Right cardiac atrium (tissue), 5 donors: ENCODE measurements at regions not wholly inside any gene's neighbourhood (a gene's known extent, or its start where the extent isn't known, plus 50 kb on each side); places are given as distances from the start of the nearest gene placed in this dataset.

Source experiments
- ATAC-seq, 2 donors: fragments of 200-7000 bp; cut with Tn5 transposase; one replicate each; pipeline versions ENCODE4 v1.8.0 to v1.9.1; 2020; ENCODE audit warnings: moderate library complexity in 2 of 2, mild to moderate bottlenecking in 1 of 2
- DNase-seq, 3 donors: peaks; one replicate each; pipeline ENCODE4 v3.0.0-alpha.2; 2020
- H3K27ac ChIP-seq: one replicate; pipeline ENCODE4 v1.5.1; 2013; ENCODE audit warnings: mild to moderate bottlenecking, low read length, control low read depth, moderate library complexity
- H3K27me3 ChIP-seq: one replicate; pipeline ENCODE4 v1.6.1; 2013; ENCODE audit not compliant: control insufficient read depth, insufficient read depth
- H3K4me1 ChIP-seq: one replicate; pipeline ENCODE4 v1.6.1; 2013; ENCODE audit warnings: low read length; ENCODE audit not compliant: control insufficient read depth, insufficient read depth
- H3K4me3 ChIP-seq: one replicate; pipeline ENCODE4 v1.5.1; 2013; ENCODE audit warnings: low read length, control low read depth
- H3K9me3 ChIP-seq: one replicate; pipeline ENCODE4 v1.6.1; 2013; ENCODE audit warnings: low read length; ENCODE audit not compliant: control insufficient read depth
- WGBS: extraction: QIAGEN DNeasy Blood & Tissue Kit; methylation state at CpG from one replicate; pipeline ENCODE4 v1.1.7; 2013; 5-methylcytosine and 5-hydroxymethylcytosine counted together
- intact Hi-C, 4 donors: fragments of 100-400 bp; cut with DNase I; formaldehyde crosslinking; loops; one replicate each; pipeline versions ENCODE4 v1.11.0 to v1.14.0; 2022 to 2023
- donor health status: healthy with polysubstance abuse.
- donor health status: DM: no; HTN: yes; CAD: no.
- donor health status: DM: no; HTN: no; CAD: no.
- donor health status: DM: no; HTN: yes; CAD: no; lungs with severe emphysema.
- donor health status: DM: yes; HTN: yes; CAD: no.

- H3K4me1 ChIP-seq: no peaks in the 10 kb centered on the region
- intact Hi-C loops: no loop called here
- H3K4me3 ChIP-seq: no peak overlapping the region
- H3K27me3 ChIP-seq: no peaks in the 10 kb centered on the region
- ATAC-seq: no peak
- no peak overlapping the region for H3K27ac ChIP-seq
- no peak for DNase-seq
- H3K9me3 ChIP-seq: no peaks in the 10 kb centered on the region
- WGBS: 69% methylated on average over 9 of the region's 9 CpGs
Observed at GRCh38 chrX:16023790-16024734, 99.3 kb upstream of the GRPR start.

DNA sequence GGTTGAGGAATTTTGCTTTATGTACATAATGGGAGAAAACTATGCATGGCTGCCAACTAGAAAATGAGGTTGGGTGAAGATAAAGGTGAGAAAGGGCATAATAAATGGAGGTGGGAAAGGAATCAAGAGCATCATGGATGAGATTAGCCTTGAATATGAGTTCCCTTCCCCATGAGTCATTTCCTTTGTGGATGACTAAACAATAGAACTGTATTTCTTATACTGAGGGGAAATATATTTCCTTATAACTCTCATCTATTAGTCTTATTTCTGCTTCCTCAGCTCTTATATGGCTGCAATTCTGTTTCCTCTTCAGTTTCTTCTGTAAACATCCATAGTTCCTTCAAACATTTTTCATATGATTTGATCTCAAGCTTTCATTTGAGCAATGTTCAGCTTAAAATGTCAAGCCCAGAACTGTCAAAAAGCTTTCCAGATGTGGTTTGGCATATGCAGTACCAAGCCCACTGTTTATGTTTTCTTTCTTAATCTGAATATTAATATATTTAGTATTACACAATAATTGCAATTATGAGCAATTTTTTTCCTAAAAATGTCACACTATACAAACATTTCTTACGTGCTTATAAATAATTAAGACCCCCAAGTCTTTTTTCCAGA, 100.7 kb upstream of the GRPR start:
- no peak overlapping the region for H3K27ac ChIP-seq
- DNase-seq: no peak
- intact Hi-C loops: no loop called here
- ATAC-seq: no peak
- H3K4me1 ChIP-seq: no peaks in the 10 kb centered on the region
- H3K27me3 ChIP-seq: no peaks in the 10 kb centered on the region
- WGBS: 0% methylated on average over 1 of the region's 1 CpG
- no peaks in the 10 kb centered on the region for H3K9me3 ChIP-seq
- no peak overlapping the region for H3K4me3 ChIP-seq

- intact Hi-C loops: no loop called here
- Histone ChIP-seq H3K4me1 (no peaks in the 10 kb centered on the region), H3K4me3 (no peak overlapping the region), H3K27ac (no peak overlapping the region), H3K9me3 (no peaks in the 10 kb centered on the region), H3K27me3 (no peaks in the 10 kb centered on the region)
- ATAC-seq: no peak
- no peak for DNase-seq
Observed at GRCh38 chrX:16018291-16018690, 105.1 kb upstream of the GRPR start.

DNA sequence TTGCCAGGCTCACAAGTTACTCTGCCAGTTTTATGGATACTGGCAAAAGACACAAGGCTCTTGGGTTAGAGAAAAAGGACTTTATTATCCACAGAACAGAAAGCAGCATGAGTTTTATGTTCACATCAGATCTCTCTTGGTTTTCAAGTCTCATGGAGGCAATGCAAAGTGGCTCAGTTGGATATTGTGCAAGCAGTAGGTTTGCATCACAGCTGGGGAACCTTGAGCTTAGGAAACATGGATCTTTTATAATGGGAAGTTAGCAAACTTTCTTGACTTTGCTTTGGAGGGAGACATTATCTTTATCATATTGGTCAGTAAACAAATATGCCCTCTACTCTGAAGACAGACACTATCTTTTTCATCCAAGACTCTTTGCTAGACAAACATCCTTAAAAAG, 109.2 kb upstream of the GRPR start:
- H3K4me3 ChIP-seq: no peak overlapping the region
- no peak overlapping the region for H3K27ac ChIP-seq
- intact Hi-C loops: no loop called here
- no peak for DNase-seq
- H3K4me1 ChIP-seq: no peaks in the 10 kb centered on the region
- no peaks in the 10 kb centered on the region for H3K27me3 ChIP-seq
- ATAC-seq: no peak
- no peaks in the 10 kb centered on the region for H3K9me3 ChIP-seq

DNA sequence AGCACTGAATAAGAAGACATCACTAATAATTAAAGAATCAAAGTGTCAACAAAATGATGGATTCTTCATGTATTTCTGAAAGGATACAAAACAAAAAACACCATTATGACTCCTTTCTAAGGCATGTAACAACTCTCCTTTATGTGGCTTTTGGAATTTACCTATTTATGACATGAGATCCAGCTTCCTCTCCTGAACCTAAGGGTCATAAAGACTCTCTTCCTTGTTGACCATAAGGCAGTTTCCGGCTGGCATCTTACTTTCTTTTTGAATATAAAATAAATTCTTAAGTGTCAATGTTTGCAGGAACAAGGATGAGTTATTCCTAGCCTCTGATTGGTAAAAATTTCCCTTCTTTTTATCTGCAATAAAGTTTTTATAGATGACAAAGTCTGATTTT, 111.1 kb upstream of the GRPR start:
- no peak overlapping the region for H3K4me3 ChIP-seq
- intact Hi-C loops: no loop called here
- H3K9me3 ChIP-seq: no peaks in the 10 kb centered on the region
- no peaks in the 10 kb centered on the region for H3K27me3 ChIP-seq
- 91% methylated on average over 1 of the region's 1 CpG for WGBS
- ATAC-seq: no peak
- H3K27ac ChIP-seq: no peak overlapping the region
- no peak for DNase-seq
- H3K4me1 ChIP-seq: no peaks in the 10 kb centered on the region

GRCh38 chrX:16005917-16006316, 117.4 kb upstream of the GRPR start:
- DNase-seq (no peak), ATAC-seq (no peak)
- 65% methylated on average over 2 of the region's 2 CpGs for WGBS
- no peak overlapping the region for H3K4me3 ChIP-seq
- intact Hi-C loops: no loop called here
- H3K27me3 ChIP-seq: no peaks in the 10 kb centered on the region
- no peaks in the 10 kb centered on the region for H3K4me1 ChIP-seq
- H3K27ac ChIP-seq: no peak overlapping the region
- H3K9me3 ChIP-seq: no peaks in the 10 kb centered on the region

- H3K27ac ChIP-seq: no peak overlapping the region
- no peak overlapping the region for H3K4me3 ChIP-seq
- 37% methylated on average over 1 of the region's 1 CpG for WGBS
- intact Hi-C loops: no loop called here
- no peaks in the 10 kb centered on the region for H3K9me3 ChIP-seq
- DNase-seq (no peak), ATAC-seq (no peak)
- no peaks in the 10 kb centered on the region for H3K4me1 ChIP-seq
- H3K27me3 ChIP-seq: no peaks in the 10 kb centered on the region
Observed at GRCh38 chrX:16002185-16002584, 121.2 kb upstream of the GRPR start.

- no peak overlapping the region for H3K27ac ChIP-seq
- WGBS: 47% methylated on average over 2 of the region's 2 CpGs
- no peaks in the 10 kb centered on the region for H3K27me3 ChIP-seq
- intact Hi-C loops: no loop called here
- DNase-seq: no peak
- no peak overlapping the region for H3K4me3 ChIP-seq
- ATAC-seq: no peak
- no peaks in the 10 kb centered on the region for H3K4me1 ChIP-seq
- H3K9me3 ChIP-seq: no peaks in the 10 kb centered on the region
Observed at GRCh38 chrX:15998350-15998749, 125.0 kb upstream of the GRPR start.

- Histone ChIP-seq H3K27ac (no peak overlapping the region), H3K9me3 (no peaks in the 10 kb centered on the region), H3K4me3 (no peak overlapping the region), H3K27me3 (no peaks in the 10 kb centered on the region), H3K4me1 (no peaks in the 10 kb centered on the region)
- intact Hi-C loops: no loop called here
- WGBS: 58% methylated on average over 4 of the region's 4 CpGs
- no peak for DNase-seq
- ATAC-seq: no peak
Observed at GRCh38 chrX:15989716-15990115, 133.6 kb upstream of the GRPR start.

GRCh38 chrX:15988661-15989603, 134.3 kb upstream of the AP1S2 start:
- intact Hi-C loops: no loop called here
- Histone ChIP-seq H3K4me3 (no peak overlapping the region), H3K4me1 (no peaks in the 10 kb centered on the region), H3K9me3 (no peaks in the 10 kb centered on the region), H3K27me3 (no peaks in the 10 kb centered on the region), H3K27ac (peak overlapping the region; percentile 19)
- ATAC-seq: peak in 1 of 2 donors; percentile 75
- WGBS: 45% methylated on average over 5 of the region's 5 CpGs
- DNase-seq: no peak

GRCh38 chrX:15985937-15986336, 131.3 kb upstream of the AP1S2 start:
- intact Hi-C loops: no loop called here
- ATAC-seq (no peak), DNase-seq (no peak)
- Histone ChIP-seq H3K4me1 (no peaks in the 10 kb centered on the region), H3K27ac (no peak overlapping the region), H3K9me3 (no peaks in the 10 kb centered on the region), H3K27me3 (no peaks in the 10 kb centered on the region), H3K4me3 (no peak overlapping the region)
- 60% methylated on average over 2 of the region's 2 CpGs for WGBS
